ENCODE measurements at regions not wholly inside any gene's neighbourhood (a gene's known extent, or its start where the extent isn't known, plus 50 kb on each side); places are given as distances from the start of the nearest gene placed in this dataset.

DNA sequence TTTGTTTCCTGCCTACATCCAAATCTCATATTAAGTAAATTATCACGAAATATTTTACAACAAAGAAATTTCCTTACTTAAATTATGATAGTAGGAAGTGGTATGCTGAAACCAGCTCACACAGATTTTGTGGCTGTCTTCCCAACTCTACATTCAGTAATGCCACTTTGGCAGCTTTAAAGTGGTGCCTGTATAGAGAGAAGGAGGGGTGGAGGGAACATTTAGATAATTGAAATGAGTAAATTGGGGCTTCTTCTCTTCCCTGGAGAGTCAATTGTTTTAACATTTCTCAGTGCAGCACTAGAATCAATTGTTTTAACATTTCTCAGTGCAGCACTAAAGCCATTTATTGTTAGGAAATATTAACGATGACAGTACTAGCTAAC lies 1323.1 kb downstream of the PCDH7 start:
- TF ChIP-seq, protein P1, sequence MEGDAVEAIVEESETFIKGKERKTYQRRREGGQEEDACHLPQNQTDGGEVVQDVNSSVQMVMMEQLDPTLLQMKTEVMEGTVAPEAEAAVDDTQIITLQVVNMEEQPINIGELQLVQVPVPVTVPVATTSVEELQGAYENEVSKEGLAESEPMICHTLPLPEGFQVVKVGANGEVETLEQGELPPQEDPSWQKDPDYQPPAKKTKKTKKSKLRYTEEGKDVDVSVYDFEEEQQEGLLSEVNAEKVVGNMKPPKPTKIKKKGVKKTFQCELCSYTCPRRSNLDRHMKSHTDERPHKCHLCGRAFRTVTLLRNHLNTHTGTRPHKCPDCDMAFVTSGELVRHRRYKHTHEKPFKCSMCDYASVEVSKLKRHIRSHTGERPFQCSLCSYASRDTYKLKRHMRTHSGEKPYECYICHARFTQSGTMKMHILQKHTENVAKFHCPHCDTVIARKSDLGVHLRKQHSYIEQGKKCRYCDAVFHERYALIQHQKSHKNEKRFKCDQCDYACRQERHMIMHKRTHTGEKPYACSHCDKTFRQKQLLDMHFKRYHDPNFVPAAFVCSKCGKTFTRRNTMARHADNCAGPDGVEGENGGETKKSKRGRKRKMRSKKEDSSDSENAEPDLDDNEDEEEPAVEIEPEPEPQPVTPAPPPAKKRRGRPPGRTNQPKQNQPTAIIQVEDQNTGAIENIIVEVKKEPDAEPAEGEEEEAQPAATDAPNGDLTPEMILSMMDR (IDR thresholded peaks at IDR 0.05; ENCODE audit: poor library complexity), result no peak
- TF ChIP-seq EZH2phosphoT487 (IDR thresholded peaks at IDR 0.05; ENCODE audit: low read depth, severe bottlenecking, unreplicated experiment), result no peak
